WTC11 (cell line): ENCODE measurements at regions not wholly inside any gene's neighbourhood (a gene's known extent, or its start where the extent isn't known, plus 50 kb on each side); places are given as distances from the start of the nearest gene placed in this dataset.

Source experiments
- ARID4B ChIP-seq: sonication (generic); formaldehyde crosslinking; IDR thresholded peaks from 2 replicates; pipeline ENCODE4 v1.8.0; 2023; ENCODE audit warnings: missing genetic modification reagents, mild to moderate bottlenecking, borderline replicate concordance
- ATF1 ChIP-seq: sonication (generic); formaldehyde crosslinking; IDR thresholded peaks from 2 replicates; pipeline ENCODE4 v1.8.1; 2023; ENCODE audit warnings: mild to moderate bottlenecking, moderate library complexity, missing genetic modification reagents
- ATF6 ChIP-seq: sonication (generic); formaldehyde crosslinking; IDR thresholded peaks from 2 replicates; pipeline ENCODE4 v1.8.1; 2023; ENCODE audit warnings: mild to moderate bottlenecking, missing genetic modification reagents
- CTCF ChIP-seq: fragments of 200-600 bp; IDR thresholded peaks from 2 replicates; pipeline ENCODE4 v1.8.0; 2022; ENCODE audit warnings: antibody characterized with exemption
- E2F1 ChIP-seq: sonication (generic); formaldehyde crosslinking; IDR thresholded peaks from 2 replicates; pipeline ENCODE4 v1.8.0; 2022; ENCODE audit warnings: mild to moderate bottlenecking, missing genetic modification reagents
- E2F4 ChIP-seq: sonication (generic); formaldehyde crosslinking; IDR thresholded peaks from 2 replicates; pipeline ENCODE4 v1.8.1; 2022; ENCODE audit warnings: low read depth, mild to moderate bottlenecking, moderate library complexity, missing genetic modification reagents, borderline replicate concordance
- ELF4 ChIP-seq: sonication (generic); formaldehyde crosslinking; IDR thresholded peaks from 2 replicates; pipeline ENCODE4 v1.8.1; 2022; ENCODE audit warnings: low read depth, mild to moderate bottlenecking, moderate library complexity, missing genetic modification reagents
- FOXK1 ChIP-seq: sonication (generic); formaldehyde crosslinking; IDR thresholded peaks from 2 replicates; pipeline ENCODE4 v1.8.0; 2022; ENCODE audit warnings: mild to moderate bottlenecking, moderate library complexity, missing genetic modification reagents
- MYBL2 ChIP-seq: sonication (generic); formaldehyde crosslinking; IDR thresholded peaks from 2 replicates; pipeline ENCODE4 v1.8.1; 2023; ENCODE audit warnings: mild to moderate bottlenecking, moderate library complexity, missing genetic modification reagents
- TEAD1 ChIP-seq: sonication (generic); formaldehyde crosslinking; IDR thresholded peaks from 2 replicates; pipeline ENCODE4 v1.8.0; 2022; ENCODE audit warnings: mild to moderate bottlenecking, missing genetic modification reagents
- TP53 ChIP-seq: sonication (generic); formaldehyde crosslinking; IDR thresholded peaks from 2 replicates; pipeline ENCODE4 v1.8.1; 2023; ENCODE audit warnings: mild to moderate bottlenecking, missing genetic modification reagents
- ZBTB21 ChIP-seq: sonication (generic); formaldehyde crosslinking; IDR thresholded peaks from 2 replicates; pipeline ENCODE4 v1.8.1; 2023; ENCODE audit warnings: mild to moderate bottlenecking, missing genetic modification reagents, borderline replicate concordance
- ZMAT4 ChIP-seq: fragments of 250-450 bp; sonication (Bioruptor Pico); IDR thresholded peaks from 2 replicates; pipeline ENCODE4 v1.9.0; 2021; ENCODE audit warnings: mild to moderate bottlenecking
- ZSCAN18 ChIP-seq: fragments of 250-450 bp; sonication (Bioruptor Pico); IDR thresholded peaks from 2 replicates; pipeline ENCODE4 v2.1.2; 2022; ENCODE audit warnings: mild to moderate bottlenecking, moderate library complexity

GRCh38 chr3:117848606-117849005 is 1139.0 kb downstream of the TUSC7 start:
- no peak for TF ChIP-seq E2F1 (CRISPR knock-in tag)
- TF ChIP-seq CTCF, result no peak
- no peak for TF ChIP-seq ZMAT4 (CRISPR knock-in tag)
- TF ChIP-seq ATF1, result no peak
- no peak for TF ChIP-seq FOXK1
- no peak for TF ChIP-seq MYBL2 (CRISPR knock-in tag)
- no peak for TF ChIP-seq E2F4 (CRISPR knock-in tag)
- TF ChIP-seq ZSCAN18 (CRISPR knock-in tag), result no peak
- no peak for TF ChIP-seq ARID4B
- no peak for TF ChIP-seq TEAD1 (CRISPR knock-in tag)
- no peak for TF ChIP-seq ZBTB21 (CRISPR knock-in tag)
- TF ChIP-seq ELF4 (CRISPR knock-in tag), result no peak
- no peak for TF ChIP-seq TP53 (CRISPR knock-in tag)
- TF ChIP-seq ATF6 (CRISPR knock-in tag), result no peak
